ENCODE measurements at regions not wholly inside any gene's neighbourhood (a gene's known extent, or its start where the extent isn't known, plus 50 kb on each side); places are given as distances from the start of the nearest gene placed in this dataset.
A peak's percentile ranks its signal among the peaks of the same experiment; 100 is the strongest.
"Not testable (repeated sequence)": the region's sequence is repeated elsewhere in the genome, so short reads cannot be mapped to it uniquely, and the experiment has no call there.

- H3K4me3 ChIP-seq: no peak overlapping the region
- H3K36me3 ChIP-seq: no peaks in the 10 kb centered on the region
- DNase-seq: no peak
- H3K9me3 ChIP-seq: no peaks in the 10 kb centered on the region
- H3K27me3 ChIP-seq: no peaks in the 10 kb centered on the region
Observed at GRCh38 chr7:65317372-65317771, 56.3 kb upstream of the ZNF92 start.

GRCh38 chr7:65310761-65311160 lies 62.9 kb upstream of the ZNF92 start:
- no peaks in the 10 kb centered on the region for H3K27me3 ChIP-seq
- H3K9me3 ChIP-seq: no peaks in the 10 kb centered on the region
- no peaks in the 10 kb centered on the region for H3K36me3 ChIP-seq
- H3K4me3 ChIP-seq: no peak overlapping the region
- no peak for DNase-seq

- no peak for DNase-seq
Observed at GRCh38 chr7:65308300-65308678, 65.4 kb upstream of the ZNF92 start.

GRCh38 chr7:65307651-65308299 lies 65.9 kb upstream of the ZNF92 start:
- DNase-seq: peak; percentile 38
- no peaks in the 10 kb centered on the region for H3K27me3 ChIP-seq
- no peaks in the 10 kb centered on the region for H3K9me3 ChIP-seq
- H3K36me3 ChIP-seq: no peaks in the 10 kb centered on the region
- H3K4me3 ChIP-seq: no peak overlapping the region

More at GRCh38 chr7:65308300-65308678, 65.4 kb upstream of the ZNF92 start:
- no peaks in the 10 kb centered on the region for H3K27me3 ChIP-seq
- no peaks in the 10 kb centered on the region for H3K36me3 ChIP-seq
- H3K9me3 ChIP-seq: no peaks in the 10 kb centered on the region
- H3K4me3 ChIP-seq: no peak overlapping the region

- H3K9me3 ChIP-seq: no peaks in the 10 kb centered on the region
- peaks cover 2% of the 10 kb centered on the region; the same call in 1 of the 2 replicates for H3K27me3 ChIP-seq
- no peak overlapping the region for H3K4me3 ChIP-seq
- DNase-seq: no peak
- no peaks in the 10 kb centered on the region for H3K36me3 ChIP-seq
Observed at GRCh38 chr7:65304175-65304574, 69.5 kb upstream of the ZNF92 start.

GRCh38 chr7:65302883-65303282 lies 70.8 kb upstream of the ZNF92 start:
- no peak overlapping the region for H3K4me3 ChIP-seq
- H3K9me3 ChIP-seq: no peaks in the 10 kb centered on the region
- no peak for DNase-seq
- H3K36me3 ChIP-seq: no peaks in the 10 kb centered on the region
- H3K27me3 ChIP-seq: peaks cover 2% of the 10 kb centered on the region; the same call in 1 of the 2 replicates

GRCh38 chr7:65301007-65301406 lies 72.6 kb upstream of the ZNF92 start:
- no peak overlapping the region for H3K4me3 ChIP-seq
- no peak for DNase-seq
- H3K9me3 ChIP-seq: no peaks in the 10 kb centered on the region
- H3K27me3 ChIP-seq: peaks cover 2% of the 10 kb centered on the region; the same call in 1 of the 2 replicates
- no peaks in the 10 kb centered on the region for H3K36me3 ChIP-seq

- H3K36me3 ChIP-seq: no peaks in the 10 kb centered on the region
- no peaks in the 10 kb centered on the region for H3K9me3 ChIP-seq
- no peaks in the 10 kb centered on the region for H3K27me3 ChIP-seq
- H3K4me3 ChIP-seq: no peak overlapping the region
- DNase-seq: no peak
Observed at GRCh38 chr7:65295409-65295808, 78.2 kb upstream of the ZNF92 start.

- not testable (repeated sequence) for H3K27me3 ChIP-seq, H3K9me3 ChIP-seq, DNase-seq, H3K36me3 ChIP-seq, H3K4me3 ChIP-seq
Observed at GRCh38 chr7:65290340-65290739, 83.3 kb upstream of the ZNF92 start.

GRCh38 chr7:65287023-65287422 lies 86.6 kb upstream of the ZNF92 start:
- Histone ChIP-seq H3K27me3 (no peaks in the 10 kb centered on the region), H3K4me3 (no peak overlapping the region), H3K36me3 (no peaks in the 10 kb centered on the region), H3K9me3 (no peaks in the 10 kb centered on the region)
- no peak for DNase-seq

- Histone ChIP-seq H3K36me3 (no peaks in the 10 kb centered on the region), H3K4me3 (no peak overlapping the region), H3K9me3 (no peaks in the 10 kb centered on the region), H3K27me3 (no peaks in the 10 kb centered on the region)
- no peak for DNase-seq
Observed at GRCh38 chr7:65285906-65286864, 87.5 kb upstream of the ZNF92 start.

- not testable (repeated sequence) for H3K27me3 ChIP-seq, H3K36me3 ChIP-seq, DNase-seq, H3K9me3 ChIP-seq, H3K4me3 ChIP-seq
Observed at GRCh38 chr7:65285241-65285640, 88.4 kb upstream of the ZNF92 start.

GRCh38 chr7:65279795-65280194 lies 93.9 kb upstream of the ZNF92 start:
- no peak overlapping the region for H3K4me3 ChIP-seq
- H3K36me3 ChIP-seq: no peaks in the 10 kb centered on the region
- DNase-seq: no peak
- no peaks in the 10 kb centered on the region for H3K27me3 ChIP-seq
- H3K9me3 ChIP-seq: peaks cover 4% of the 10 kb centered on the region

GRCh38 chr7:65276822-65277221 lies 96.8 kb upstream of the ZNF92 start:
- H3K36me3 ChIP-seq: no peaks in the 10 kb centered on the region
- no peaks in the 10 kb centered on the region for H3K27me3 ChIP-seq
- peaks cover 12% of the 10 kb centered on the region for H3K9me3 ChIP-seq
- no peak overlapping the region for H3K4me3 ChIP-seq
- DNase-seq: no peak

- not testable (repeated sequence) for H3K36me3 ChIP-seq, H3K4me3 ChIP-seq, DNase-seq, H3K27me3 ChIP-seq
- H3K9me3 ChIP-seq: peaks cover 10% of the 10 kb centered on the region
Observed at GRCh38 chr7:65271502-65271901, 102.2 kb upstream of the ZNF92 start.

- peaks cover 3% of the 10 kb centered on the region; the same call in 1 of the 2 replicates for H3K9me3 ChIP-seq
- peak; percentile 95 for DNase-seq
- peaks cover 5% of the 10 kb centered on the region; the same call in 1 of the 2 replicates for H3K27me3 ChIP-seq
- no peaks in the 10 kb centered on the region for H3K36me3 ChIP-seq
- H3K4me3 ChIP-seq: peak overlapping the region; percentile 58
Observed at GRCh38 chr7:65269150-65269856, 104.4 kb upstream of the ZNF92 start.

- Histone ChIP-seq H3K27me3 (peaks cover 5% of the 10 kb centered on the region; the same call in 1 of the 2 replicates), H3K9me3 (no peaks in the 10 kb centered on the region; the same call in 1 of the 2 replicates), H3K36me3 (no peaks in the 10 kb centered on the region), H3K4me3 (peak overlapping the region; percentile 58)
- no peak for DNase-seq
Observed at GRCh38 chr7:65268782-65269149, 104.9 kb upstream of the ZNF92 start.
